GM18873 (cell line): ENCODE measurements at regions not wholly inside any gene's neighbourhood (a gene's known extent, or its start where the extent isn't known, plus 50 kb on each side); places are given as distances from the start of the nearest gene placed in this dataset.
"Not testable (repeated sequence)": the region's sequence is repeated elsewhere in the genome, so short reads cannot be mapped to it uniquely, and the experiment has no call there.

ENCODE experiments used
- ATAC-seq: cut with Tn5 transposase; IDR thresholded peaks from one replicate; pipeline ENCODE4 v1.9.1; 2021; ENCODE audit warnings: mild to moderate bottlenecking, moderate library complexity, moderate number of reproducible peaks; ENCODE audit not compliant: unreplicated experiment, low FRiP score

DNA sequence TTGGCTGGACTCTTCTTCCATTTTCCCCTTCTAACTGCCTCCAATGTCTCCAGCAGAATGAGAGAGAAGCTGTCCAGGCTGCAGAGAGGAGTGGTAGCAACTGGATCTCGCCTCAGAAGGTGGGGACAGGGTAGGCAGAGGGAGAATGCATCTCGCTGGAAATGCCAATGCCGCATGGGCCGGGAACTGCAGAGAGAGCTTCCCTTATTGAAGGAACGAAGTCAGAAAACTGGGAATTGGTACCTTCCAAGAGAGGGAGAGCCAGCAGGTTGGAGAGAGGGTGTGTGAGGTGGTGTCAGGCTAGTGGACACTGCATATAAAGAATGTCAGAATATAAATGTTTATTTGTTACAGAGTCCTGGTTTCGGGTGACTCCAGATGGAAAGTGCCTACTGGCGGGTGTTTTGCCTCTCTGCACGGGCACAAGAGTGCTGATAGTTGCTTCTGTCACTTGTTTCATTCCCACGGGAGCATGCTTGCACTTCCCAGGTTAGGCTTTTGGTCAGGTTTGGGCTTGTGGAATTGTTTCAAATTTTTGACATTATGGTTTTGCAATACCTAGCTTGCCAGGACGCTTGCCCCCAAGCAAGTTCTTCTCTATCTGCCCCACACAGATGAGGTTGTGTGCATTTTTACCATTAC is 156.8 kb upstream of the STS start:
- ATAC-seq: no peak

DNA sequence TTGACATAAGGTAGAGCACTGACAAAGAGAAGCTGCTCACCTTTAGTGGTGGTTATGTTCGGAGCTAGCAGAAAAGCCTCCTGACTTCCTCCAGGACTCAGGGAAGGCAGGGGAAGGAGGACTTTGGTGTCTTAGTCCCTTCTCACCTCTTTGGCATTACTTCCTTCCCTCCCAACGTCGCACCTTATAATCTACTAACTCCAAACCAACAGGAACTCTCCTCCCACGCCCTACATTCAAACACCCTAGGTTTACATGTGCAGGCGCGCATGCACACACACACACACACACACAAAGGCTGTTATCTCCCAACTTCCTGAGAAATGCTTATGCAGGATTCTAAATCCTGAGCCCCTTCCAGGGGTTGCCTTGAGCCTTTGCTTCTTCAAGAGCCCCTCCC is 157.7 kb upstream of the STS start:
- no peak for ATAC-seq

DNA sequence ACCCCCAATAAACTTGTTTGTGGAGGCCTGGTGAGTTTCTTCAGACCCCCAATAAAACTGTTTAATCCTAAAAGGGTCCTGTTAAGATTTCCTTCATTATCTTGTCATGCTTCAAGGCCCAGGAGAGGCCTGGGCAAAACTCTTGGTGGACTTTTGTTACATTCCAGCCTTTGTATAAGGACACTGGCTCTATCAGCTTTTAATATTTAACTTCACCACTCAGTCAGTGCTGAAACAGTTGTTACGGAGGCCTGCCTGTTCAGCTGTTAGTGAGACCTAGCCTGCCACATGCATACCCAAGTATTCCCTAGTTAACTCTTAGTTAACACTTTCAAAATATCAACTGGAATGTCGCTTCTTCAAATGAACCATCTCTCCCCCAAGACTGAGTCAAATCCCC is 158.8 kb upstream of the STS start:
- ATAC-seq: not testable (repeated sequence)

DNA sequence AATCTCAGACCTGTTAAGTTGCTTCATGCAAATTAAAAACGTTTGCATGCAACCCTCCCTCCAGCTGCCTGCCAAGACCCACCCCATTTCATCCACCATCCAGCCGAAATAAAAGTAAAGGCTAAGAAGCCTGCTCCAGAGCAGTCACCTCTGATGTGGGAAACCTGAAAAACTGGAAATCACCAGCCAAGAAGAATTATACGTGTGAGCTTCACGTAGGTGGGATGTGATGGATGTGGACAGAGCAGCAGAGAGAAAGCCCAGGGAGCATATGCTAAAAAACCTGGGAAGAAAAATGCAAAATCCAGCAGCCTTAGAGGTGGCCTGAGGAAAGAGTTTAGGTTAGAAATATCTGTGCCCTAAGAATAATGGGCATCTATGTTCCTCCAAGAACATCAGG is 160.6 kb upstream of the STS start:
- ATAC-seq: no peak

DNA sequence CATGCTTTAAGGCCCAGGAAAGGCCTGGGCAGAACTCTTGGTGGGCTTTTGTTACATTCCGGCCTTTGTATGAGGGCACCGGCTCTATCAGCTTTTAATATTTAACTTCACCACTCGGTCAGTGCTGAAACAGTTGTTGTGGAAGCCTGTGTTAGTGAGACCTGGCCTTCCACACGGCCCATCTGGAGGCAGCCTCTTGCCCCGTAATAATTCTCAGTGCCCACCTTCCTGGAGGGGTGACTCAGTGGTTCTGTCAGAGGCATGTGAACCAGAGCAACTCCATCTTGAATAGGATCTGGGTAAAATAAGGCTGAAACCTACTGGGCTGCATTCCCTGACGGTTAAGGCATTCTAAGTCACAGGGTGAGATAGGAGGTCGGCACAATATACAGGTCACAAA is 162.0 kb upstream of the STS start:
- no peak for ATAC-seq

DNA sequence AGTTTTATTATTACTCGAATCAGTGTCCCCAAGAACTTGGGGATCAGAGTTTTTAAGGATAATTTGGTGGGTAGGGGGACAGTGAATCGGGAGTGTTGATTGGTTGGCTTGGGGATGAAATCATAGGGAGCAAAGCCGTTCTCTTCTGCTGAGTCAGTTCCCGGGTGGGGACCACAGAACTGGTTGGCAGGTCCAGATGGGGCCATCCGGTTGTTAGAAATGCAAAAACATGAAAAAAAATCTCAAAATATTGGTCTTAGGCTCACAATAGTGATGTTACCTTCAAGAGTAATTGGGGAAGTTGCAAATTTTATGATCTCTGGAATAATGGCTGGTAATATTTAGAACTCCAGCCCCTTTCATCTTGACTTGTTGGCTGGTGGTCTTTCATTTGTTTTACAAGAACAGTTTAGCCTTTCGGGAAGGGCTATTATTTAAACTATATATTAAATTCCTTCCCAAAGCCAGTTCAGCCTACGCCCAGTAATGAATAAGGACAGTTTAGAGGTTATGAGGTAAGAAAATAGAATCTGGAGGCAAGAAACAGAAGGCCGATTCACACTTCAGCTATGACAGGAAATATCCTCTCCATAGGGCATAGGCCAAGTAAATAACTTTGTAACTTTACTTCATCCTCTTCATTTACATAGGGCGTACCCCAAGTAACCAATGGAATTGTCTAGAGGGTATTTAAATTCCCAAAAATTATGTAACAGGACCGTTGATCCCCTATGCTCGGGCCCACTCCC is 164.1 kb upstream of the STS start:
- ATAC-seq: no peak

DNA sequence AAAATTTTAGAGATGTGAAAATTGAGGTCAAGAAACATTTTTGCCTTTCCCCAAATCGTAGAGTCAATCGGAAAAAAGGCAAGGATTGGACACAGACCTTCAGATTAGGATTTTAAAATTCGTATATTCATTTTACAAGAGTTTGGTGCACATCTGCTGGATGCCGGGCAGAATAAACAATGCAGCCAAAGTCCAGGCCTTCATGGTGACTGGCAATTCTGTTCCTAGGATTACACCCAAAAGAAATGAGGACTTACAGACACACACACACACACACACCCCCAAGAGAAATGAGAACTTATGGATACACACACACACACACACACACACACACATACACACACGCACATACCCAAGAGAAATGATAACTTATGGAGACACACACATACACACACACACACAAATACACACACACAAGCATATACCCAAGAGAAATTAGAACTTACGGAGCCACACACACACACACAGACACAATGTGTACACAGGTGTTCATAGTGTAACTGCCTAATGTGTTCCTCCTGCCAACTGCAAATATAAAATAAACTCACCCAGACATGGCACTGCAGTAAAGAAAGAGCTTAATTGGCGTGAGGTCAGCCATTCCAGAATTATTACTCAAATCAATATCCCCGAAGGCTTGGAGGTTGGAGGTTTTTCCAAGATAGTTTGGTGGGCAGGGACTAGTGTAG is 165.7 kb upstream of the STS start:
- ATAC-seq: no peak

DNA sequence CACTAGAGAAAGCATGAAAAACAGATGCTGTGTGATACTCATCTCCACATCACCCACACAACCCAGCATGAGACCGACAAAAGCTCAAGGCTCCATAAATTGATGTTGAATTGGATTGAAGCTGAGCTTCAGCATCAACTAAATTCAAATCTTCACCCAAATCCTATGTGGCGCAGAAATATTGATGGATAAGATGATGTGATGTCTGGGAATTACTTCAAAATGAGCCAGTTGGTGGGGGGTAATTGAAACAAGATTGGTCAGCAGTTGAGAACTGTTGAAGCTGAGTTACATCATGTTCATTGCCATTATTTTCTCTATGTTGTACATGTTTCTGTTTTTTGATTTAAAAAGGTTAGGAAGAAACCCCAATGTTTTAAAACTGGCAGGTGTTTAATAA is 166.5 kb upstream of the STS start:
- no peak for ATAC-seq

DNA sequence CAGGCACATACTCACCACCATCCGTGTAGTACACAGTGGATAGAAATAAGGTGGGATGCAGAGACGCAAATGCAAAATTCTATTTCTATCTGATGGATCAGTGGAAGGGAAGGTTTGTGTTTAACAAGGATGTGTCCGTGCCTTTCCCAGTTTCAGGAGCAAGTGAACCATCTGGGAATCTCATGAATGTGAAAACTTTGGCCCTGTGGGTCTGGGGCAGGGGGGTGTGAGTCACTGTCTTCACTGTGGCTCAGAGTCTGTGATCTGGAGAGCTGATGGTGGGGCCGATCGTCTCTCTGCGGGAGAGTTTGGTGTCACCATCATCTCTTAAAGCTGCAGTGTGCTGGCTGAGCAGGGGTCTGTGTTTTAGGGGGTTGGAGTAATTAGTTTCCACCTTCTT is 179.3 kb upstream of the STS start:
- no peak for ATAC-seq

DNA sequence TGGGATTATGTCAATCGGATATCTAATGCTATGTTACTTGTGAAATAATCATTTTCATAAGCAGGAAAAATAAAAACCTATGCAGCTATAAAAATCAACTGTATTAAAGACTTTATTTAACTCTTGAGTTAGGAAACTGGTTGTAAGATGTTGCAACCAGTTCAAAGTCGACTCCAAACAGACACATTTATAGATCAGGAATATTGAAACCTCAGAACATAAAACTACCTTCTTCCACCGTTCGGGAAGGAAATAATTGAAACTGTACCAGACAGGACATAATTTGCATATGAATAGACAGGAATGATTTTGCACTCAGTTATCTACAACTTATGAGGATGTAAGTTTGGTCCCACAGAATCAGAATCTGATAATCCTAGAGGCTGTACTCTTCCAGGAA is 181.8 kb upstream of the STS start:
- ATAC-seq: no peak

DNA sequence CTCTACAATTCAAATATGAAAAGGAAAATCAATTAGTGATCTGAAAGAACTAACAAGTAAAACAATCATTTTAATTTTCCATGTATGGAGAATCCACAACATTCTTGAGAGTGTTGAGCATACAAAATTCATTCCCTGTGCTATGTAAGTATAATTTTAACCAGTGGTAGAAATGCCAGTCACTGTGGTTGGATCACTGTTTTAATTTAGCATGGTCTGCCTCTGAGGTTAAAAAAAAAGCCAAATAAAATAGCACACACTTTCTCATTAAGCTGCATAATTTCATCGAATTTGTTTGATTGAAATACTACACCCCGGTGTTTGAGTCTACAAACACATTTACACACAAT is 185.5 kb upstream of the STS start:
- no peak for ATAC-seq

DNA sequence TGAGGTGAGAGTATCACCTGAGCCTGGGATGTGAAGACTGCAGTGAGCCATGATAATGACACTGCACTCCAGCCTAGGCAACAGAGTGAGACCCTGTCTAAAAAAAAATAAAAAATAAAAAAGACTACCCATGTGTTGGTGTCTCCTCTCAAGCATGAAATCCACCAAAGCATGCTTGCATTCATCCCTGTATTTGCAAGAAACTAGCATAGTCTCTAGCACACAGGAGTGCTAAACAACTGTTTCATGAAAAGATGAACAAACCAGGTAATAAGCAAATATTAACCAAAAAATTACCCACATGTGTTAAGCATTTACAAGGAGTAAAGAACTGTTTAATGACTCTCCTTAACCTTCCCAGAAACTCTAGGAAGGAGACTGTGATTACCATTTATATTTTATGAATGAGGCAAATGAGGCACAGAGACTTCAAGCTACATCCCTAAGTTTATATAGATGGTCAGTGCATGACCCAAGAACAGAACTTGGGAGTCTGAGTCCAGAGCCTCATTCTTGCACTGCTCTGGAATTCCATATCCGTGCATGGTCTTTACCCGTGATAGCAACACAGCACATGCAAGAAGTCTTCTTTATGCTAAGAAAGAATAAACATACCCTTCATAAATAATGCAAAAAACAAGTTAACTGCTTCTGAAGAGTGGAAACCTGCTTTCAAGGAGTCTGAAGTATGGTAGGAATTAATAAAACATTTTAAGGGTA is 186.1 kb upstream of the STS start:
- no peak for ATAC-seq

DNA sequence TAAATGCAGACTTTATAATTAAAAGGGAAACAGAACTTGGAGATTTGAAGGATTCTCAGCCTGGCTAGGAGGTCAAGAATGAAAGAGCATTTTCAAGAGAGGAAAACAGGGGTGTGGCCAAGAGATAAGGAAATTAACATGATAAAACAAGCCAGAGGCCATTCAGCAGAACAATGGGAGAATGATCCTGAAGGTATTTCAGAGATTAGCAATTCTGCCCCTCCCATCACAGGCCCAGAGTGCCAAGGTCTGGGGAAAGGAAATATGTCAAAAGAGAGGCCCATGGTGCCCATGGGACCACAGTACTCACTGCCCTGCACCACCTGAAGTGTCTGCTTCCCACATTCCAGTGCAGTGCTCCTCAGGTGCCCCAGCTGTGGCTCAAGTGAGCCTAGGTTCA is 188.5 kb upstream of the STS start:
- no peak for ATAC-seq

DNA sequence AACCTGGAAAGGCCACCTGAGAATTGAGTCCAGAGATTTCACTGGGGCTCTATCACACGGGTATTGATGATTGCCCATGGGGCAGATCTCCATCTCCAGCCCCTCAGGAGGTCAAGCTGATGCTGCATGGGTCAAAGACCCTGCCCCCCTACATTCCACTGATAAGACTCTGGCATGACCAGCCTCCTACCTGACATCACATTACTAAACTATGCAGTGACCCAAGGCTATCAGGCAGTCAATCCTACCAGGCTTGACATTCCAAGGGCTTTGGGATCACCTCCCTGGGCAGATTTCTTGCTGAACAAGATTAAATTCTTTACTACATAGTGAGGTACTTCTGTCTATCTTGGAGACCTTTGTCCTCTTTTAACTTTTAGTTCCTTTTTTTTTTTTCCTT is 192.7 kb upstream of the STS start:
- ATAC-seq: no peak

DNA sequence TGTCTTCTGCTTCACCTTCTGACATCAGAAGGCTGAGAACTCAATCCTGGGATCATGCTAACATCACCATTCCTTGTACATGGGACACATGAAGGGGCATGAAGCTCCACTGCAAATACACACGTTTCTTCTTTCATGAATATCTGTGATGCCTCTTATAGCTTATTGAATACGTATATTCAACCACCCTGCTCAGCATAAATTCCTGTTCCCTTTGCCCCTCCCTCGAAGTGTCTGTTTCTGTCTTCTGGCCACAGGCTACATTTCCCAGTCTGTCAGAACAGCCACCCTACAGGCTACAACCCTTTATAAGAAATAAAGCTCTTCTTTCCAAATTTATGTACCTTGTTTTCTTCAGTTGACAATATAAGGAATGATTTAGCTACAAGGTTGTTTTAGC is 201.3 kb upstream of the STS start:
- no peak for ATAC-seq

DNA sequence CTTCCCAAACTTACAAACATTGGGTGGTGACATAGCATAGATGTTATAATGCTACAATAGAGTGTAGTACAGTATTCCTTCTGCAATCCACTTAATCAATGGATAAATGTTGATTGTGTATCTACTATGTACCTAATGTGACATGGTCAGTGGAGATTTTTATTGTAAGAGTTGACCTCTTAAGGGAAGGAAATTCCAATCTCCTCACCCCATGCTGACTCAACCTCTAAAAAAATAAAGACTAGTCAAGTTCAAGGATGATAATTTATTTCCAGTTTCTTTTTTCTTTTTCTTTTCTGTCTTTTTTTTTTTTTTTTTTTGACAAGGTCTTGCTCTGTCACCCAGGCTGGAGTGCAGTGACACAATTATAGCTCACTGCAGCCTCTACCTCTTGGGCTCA is 206.5 kb upstream of the STS start:
- ATAC-seq: no peak

DNA sequence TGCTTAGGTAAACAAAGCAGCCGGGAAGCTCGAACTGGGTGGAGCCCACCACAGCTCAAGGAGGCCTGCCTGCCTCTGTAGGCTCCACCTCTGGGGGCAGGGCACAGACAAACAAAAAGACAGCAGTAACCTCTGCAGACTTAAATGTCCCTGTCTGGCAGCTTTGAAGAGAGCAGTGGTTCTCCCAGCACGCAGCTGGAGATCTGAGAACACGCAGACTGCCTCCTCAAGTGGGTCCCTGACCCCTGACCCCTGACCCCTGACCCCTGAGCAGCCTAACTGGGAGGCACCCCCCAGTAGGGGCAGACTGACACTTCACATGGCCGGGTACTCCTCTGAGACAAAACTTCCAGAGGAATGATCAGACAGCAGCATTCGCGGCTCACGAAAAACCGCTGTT is 214.6 kb upstream of the STS start:
- ATAC-seq: not testable (repeated sequence)

DNA sequence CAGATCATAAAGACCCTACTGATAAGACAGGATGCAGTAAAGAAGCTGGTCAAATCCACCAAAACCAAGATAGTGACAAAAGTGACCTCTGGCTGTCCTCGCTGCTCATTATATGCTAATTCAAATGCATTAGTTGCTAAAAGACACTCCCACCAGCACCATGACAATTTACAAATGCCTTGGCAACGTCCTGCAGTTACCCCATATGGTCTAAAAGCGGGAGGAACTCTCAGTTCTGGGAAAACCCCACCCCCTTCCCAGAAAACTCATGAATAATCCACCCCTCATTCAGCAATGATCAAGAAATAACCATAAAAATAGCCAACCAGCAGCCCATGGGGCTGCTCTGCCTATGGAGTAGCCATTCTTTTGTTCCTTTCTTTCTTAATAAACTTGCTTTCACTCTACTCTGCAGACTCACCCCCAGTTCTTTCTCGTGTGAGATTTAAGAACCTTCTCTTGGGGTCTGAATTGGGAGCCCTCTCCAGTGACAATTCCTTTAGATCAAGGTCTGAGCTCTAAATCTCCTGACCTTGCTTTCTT is 217.1 kb upstream of the STS start:
- no peak for ATAC-seq

DNA sequence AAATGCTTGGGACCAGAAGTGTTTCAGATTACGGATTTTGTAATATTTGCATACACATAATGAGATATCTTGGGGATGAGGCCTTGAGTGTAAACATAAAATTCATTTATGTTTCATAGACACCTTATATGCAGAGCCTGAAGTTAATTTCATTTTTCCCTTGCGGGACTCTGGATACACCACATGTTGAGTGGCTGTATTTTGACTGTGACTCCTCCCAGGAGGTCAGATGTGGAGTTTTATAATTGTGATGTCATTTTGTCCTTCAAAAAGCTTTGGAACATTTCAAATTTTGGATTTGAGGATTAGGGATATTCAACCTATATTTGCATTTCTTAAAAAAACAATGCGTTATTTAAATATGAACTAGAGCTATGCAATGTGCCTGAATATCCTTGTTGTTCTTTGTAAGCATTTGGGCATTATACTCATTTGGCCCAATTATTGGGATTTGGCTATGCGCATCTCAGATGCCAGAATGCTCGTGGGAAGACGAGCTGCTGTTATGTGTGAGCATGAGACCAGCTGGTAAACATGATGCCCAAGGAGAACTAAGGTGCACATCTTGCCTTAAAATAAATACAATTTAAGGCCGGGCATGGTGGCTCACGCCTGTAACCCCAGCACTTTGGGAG is 223.0 kb upstream of the STS start:
- no peak for ATAC-seq

DNA sequence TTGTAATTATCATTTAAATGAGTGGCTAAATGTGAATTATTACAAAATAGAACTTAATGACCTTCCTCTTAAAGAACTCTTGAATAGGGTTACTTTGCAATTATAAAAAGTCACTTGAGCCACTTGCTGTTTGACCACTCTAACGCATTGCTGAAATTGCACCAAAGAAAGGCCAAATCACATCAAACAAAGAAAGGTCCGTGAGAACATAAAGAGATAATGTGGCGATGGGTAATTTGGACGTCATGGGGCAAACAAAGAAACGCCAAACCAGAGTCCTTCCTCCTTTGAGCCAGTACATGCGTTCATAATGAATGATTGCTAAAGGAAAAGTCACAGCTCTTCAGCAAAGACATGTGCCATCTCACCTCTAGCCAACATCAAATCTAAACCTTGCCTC is 229.8 kb upstream of the STS start:
- no peak for ATAC-seq

DNA sequence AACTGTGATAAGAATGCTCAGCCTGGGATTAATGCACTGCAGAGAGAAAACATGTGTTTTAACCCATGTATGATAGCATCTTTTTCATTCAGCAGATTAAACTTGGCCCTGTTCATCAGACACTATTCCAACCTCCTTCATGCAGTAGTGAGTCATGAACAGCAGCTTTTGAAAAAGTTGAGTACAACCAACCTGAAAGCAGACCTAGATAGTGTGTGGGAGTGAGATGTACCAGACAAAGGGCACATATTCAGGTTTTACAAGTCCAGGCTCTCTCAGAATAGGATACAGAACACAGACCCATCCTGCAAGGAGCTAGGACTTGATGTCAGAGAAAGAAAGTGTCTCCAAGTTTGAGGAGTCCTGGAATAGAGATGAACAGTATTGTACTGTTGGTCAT is 237.3 kb upstream of the STS start:
- no peak for ATAC-seq
